Kidney (tissue), 13 donors: ENCODE measurements at regions not wholly inside any gene's neighbourhood (a gene's known extent, or its start where the extent isn't known, plus 50 kb on each side); places are given as distances from the start of the nearest gene placed in this dataset.

Experiments
- DNase-seq, 5 donors: peaks; one replicate each; pipeline ENCODE4 v3.0.0-alpha.2; 2013 to 2020
- FAIRE-seq: peaks from 2 replicates; lab custom pipeline; 2012; peaks lifted over from hg19 to GRCh38; lab: Jason Lieb, UNC
- H3K27ac ChIP-seq, 2 donors: one replicate each; pipeline ENCODE4 v1.7.0; 2013; ENCODE audit warnings: low read depth in 2 of 2, low read length in 2 of 2, inconsistent platforms in 1 of 2
- H3K27me3 ChIP-seq: one replicate; pipeline ENCODE4 v1.7.1; 2013; ENCODE audit warnings: low read length, inconsistent platforms; ENCODE audit not compliant: control insufficient read depth, insufficient read depth
- H3K36me3 ChIP-seq, 3 donors: one replicate each; pipeline versions ENCODE4 v1.7.0 to v1.7.1; 2013; ENCODE audit warnings: low read length in 3 of 3, control low read depth in 1 of 3, inconsistent platforms in 1 of 3; ENCODE audit not compliant: insufficient read depth in 3 of 3, control insufficient read depth in 2 of 3
- H3K4me1 ChIP-seq, 3 donors: one replicate each; pipeline versions ENCODE4 v1.7.0 to v1.7.1; 2013; ENCODE audit warnings: low read length in 3 of 3, inconsistent platforms in 1 of 3, low read depth in 1 of 3; ENCODE audit not compliant: control insufficient read depth in 2 of 3, insufficient read depth in 2 of 3
- H3K4me3 ChIP-seq, 3 donors: one replicate each; pipeline versions ENCODE4 v1.7.0 to v1.8.1; 2013; ENCODE audit warnings: low read length in 3 of 3, control low read depth in 1 of 3, inconsistent platforms in 1 of 3
- H3K9ac ChIP-seq, 3 donors: one replicate each; pipeline versions ENCODE4 v1.7.0 to v1.7.1; 2013; ENCODE audit warnings: low read length in 3 of 3, control low read depth in 1 of 3, inconsistent platforms in 1 of 3
- H3K9me3 ChIP-seq, 3 donors: one replicate each; pipeline versions ENCODE4 v1.7.0 to v1.7.1; 2013; ENCODE audit warnings: low read length in 3 of 3, control low read depth in 1 of 3, inconsistent platforms in 1 of 3; ENCODE audit not compliant: control insufficient read depth in 2 of 3, insufficient read depth in 1 of 3
- CTCF ChIP-seq: IDR thresholded peaks from 3 replicates; pipeline ENCODE4 v1.5.1; 2012; ENCODE audit warnings: mild to moderate bottlenecking, moderate library complexity, borderline replicate concordance; ENCODE audit not compliant: insufficient read depth; ENCODE audit errors: extremely low read depth
- intact Hi-C: fragments of 100-400 bp; cut with DNase I; formaldehyde crosslinking; loops from one replicate; pipeline ENCODE4 v1.11.1; 2022
- donor health status: control.
- donor health status: control.
- donor health status: control.
- donor health status: control.
- donor health status: control.
- donor health status: DM: yes; HTN: yes; CAD: no.
- donor health status: Normal renal cell carcinoma (clear cell type).

GRCh38 chr7:85928500-85928899 lies 715.2 kb upstream of the GRM3 start:
- no peak for TF ChIP-seq CTCF
- H3K9me3 ChIP-seq, result peaks cover 0 to 2% (median 0%) of the 10 kb centered on the region in 3 donors

DNA sequence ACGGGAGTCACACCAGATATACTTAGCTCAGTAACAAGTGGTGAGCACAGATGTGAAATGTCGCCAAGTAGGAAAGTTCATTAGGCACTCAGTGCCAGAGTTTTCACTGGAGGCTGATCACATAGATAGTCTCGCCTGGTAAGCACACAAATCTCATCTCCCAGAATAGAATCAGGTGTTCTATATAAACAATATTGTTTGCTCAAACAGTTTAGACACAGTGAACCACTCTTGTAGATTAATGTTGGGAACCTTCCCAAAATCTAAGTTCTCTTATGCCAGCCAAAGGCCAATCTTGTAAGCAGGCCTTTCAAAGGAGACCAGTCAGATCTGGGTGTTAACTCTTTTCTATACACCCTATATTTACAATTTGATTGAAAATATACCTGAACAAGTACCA lies 716.5 kb upstream of the GRM3 start:
- H3K4me3 ChIP-seq, result no peak overlapping the region
- no peaks in the 10 kb centered on the region for H3K27me3 ChIP-seq
- no peak for FAIRE-seq
- H3K36me3 ChIP-seq, result no peaks in the 10 kb centered on the region
- no peak for DNase-seq
- no peaks in the 10 kb centered on the region for H3K9me3 ChIP-seq
- no peak for TF ChIP-seq CTCF
- intact Hi-C loops, result no loop called here
- H3K27ac ChIP-seq, result no peak overlapping the region
- no peaks in the 10 kb centered on the region for H3K4me1 ChIP-seq
- H3K9ac ChIP-seq, result no peak overlapping the region

More at GRCh38 chr7:85928500-85928899, 715.2 kb upstream of the GRM3 start:
- no peak overlapping the region for H3K27ac ChIP-seq
- H3K36me3 ChIP-seq, result no peaks in the 10 kb centered on the region
- FAIRE-seq (no peak), DNase-seq (no peak)
- H3K4me1 ChIP-seq, result no peaks in the 10 kb centered on the region
- intact Hi-C loops, result no loop called here
- no peaks in the 10 kb centered on the region for H3K27me3 ChIP-seq
- H3K9ac ChIP-seq, result no peak overlapping the region
- H3K4me3 ChIP-seq, result no peak overlapping the region

DNA sequence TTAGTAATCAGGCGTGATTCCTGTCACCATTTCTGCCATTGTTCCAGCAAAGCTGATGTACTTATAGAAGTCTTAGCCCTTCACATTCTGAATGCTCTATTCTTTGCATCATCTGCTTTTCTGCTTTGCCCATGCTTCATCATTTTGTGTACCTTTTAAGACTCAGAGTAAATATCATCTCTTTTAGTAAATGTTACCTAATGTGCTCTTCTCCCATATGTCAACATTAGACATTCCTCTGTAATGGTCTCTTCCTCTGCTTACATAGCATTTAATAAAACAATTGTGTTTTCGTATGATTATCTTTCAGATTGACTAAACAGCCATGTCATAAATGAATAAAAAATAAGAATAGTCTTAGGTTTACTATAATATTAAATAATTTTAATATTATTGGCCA lies 719.6 kb upstream of the GRM3 start:
- H3K9ac ChIP-seq, result no peak overlapping the region
- intact Hi-C loops, result no loop called here
- no peaks in the 10 kb centered on the region for H3K36me3 ChIP-seq
- no peak for TF ChIP-seq CTCF
- no peak overlapping the region for H3K27ac ChIP-seq
- no peaks in the 10 kb centered on the region for H3K9me3 ChIP-seq
- no peak overlapping the region for H3K4me3 ChIP-seq
- FAIRE-seq, result no peak
- H3K4me1 ChIP-seq, result no peaks in the 10 kb centered on the region
- no peaks in the 10 kb centered on the region for H3K27me3 ChIP-seq
- no peak for DNase-seq

GRCh38 chr7:85916016-85916415 lies 727.7 kb upstream of the GRM3 start:
- DNase-seq (no peak), FAIRE-seq (no peak)
- TF ChIP-seq CTCF, result no peak
- no peaks in the 10 kb centered on the region for H3K4me1 ChIP-seq
- intact Hi-C loops, result no loop called here
- no peaks in the 10 kb centered on the region for H3K27me3 ChIP-seq
- no peak overlapping the region for H3K27ac ChIP-seq
- H3K9ac ChIP-seq, result no peak overlapping the region
- no peaks in the 10 kb centered on the region for H3K36me3 ChIP-seq
- peaks cover 0 to 2% (median 2%) of the 10 kb centered on the region in 3 donors for H3K9me3 ChIP-seq
- H3K4me3 ChIP-seq, result no peak overlapping the region
